ENCODE measurements at regions not wholly inside any gene's neighbourhood (a gene's known extent, or its start where the extent isn't known, plus 50 kb on each side); places are given as distances from the start of the nearest gene placed in this dataset.
"Not testable (repeated sequence)": the region's sequence is repeated elsewhere in the genome, so short reads cannot be mapped to it uniquely, and the experiment has no call there.

- DNase-seq = no peak
Measured at GRCh38 chr5:130549884-130550561, 615.0 kb downstream of the HINT1 start.

- no peak for DNase-seq
Measured at GRCh38 chr5:130546211-130546610, 618.8 kb downstream of the HINT1 start.

- no peak for DNase-seq
Measured at GRCh38 chr5:130545291-130545690, 619.8 kb downstream of the HINT1 start.

- no peak for DNase-seq
Measured at GRCh38 chr5:130541617-130542221, 623.3 kb downstream of the HINT1 start.

GRCh38 chr5:130536691-130537090 is 628.4 kb downstream of the HINT1 start:
- no peak for DNase-seq

GRCh38 chr5:130532786-130533185 is 628.5 kb downstream of the CHSY3 start:
- DNase-seq = no peak

- no peak for DNase-seq
Measured at GRCh38 chr5:130529511-130530485, 625.5 kb downstream of the CHSY3 start.

GRCh38 chr5:130529111-130529510 is 624.8 kb downstream of the CHSY3 start:
- DNase-seq = no peak

- DNase-seq = no peak
Measured at GRCh38 chr5:130528474-130528873, 624.2 kb downstream of the CHSY3 start.

GRCh38 chr5:130526708-130527107 is 622.4 kb downstream of the CHSY3 start:
- DNase-seq = no peak

- no peak for DNase-seq
Measured at GRCh38 chr5:130520211-130520610, 615.9 kb downstream of the CHSY3 start.

GRCh38 chr5:130514984-130515690 is 610.9 kb downstream of the CHSY3 start:
- no peak for DNase-seq

- no peak for DNase-seq
Measured at GRCh38 chr5:130502702-130503101, 598.4 kb downstream of the CHSY3 start.

GRCh38 chr5:130501151-130501865 is 597.0 kb downstream of the CHSY3 start:
- no peak for DNase-seq

- DNase-seq = not testable (repeated sequence)
Measured at GRCh38 chr5:130500495-130500894, 596.2 kb downstream of the CHSY3 start.

GRCh38 chr5:130496215-130496614 is 592.0 kb downstream of the CHSY3 start:
- no peak for DNase-seq

GRCh38 chr5:130488252-130488651 is 584.0 kb downstream of the CHSY3 start:
- DNase-seq = no peak

- DNase-seq = no peak
Measured at GRCh38 chr5:130479045-130479804, 575.0 kb downstream of the CHSY3 start.

- no peak for DNase-seq
Measured at GRCh38 chr5:130476325-130476724, 572.1 kb downstream of the CHSY3 start.

GRCh38 chr5:130462516-130462915 is 558.3 kb downstream of the CHSY3 start:
- DNase-seq = no peak

- no peak for DNase-seq
Measured at GRCh38 chr5:130455175-130455574, 550.9 kb downstream of the CHSY3 start.

Data from stimulated activated CD4-positive, alpha-beta T cell treated with anti-CD3 and anti-CD28 coated beads, Interleukin-4, amount 100 ng/mL, for 4 hours (primary cell).